CD4-positive, CD25-positive, alpha-beta regulatory T cell (primary cell): ENCODE measurements at regions not wholly inside any gene's neighbourhood (a gene's known extent, or its start where the extent isn't known, plus 50 kb on each side); places are given as distances from the start of the nearest gene placed in this dataset.

Experiments used
- ATAC-seq, 2 donors: fragments of 150-1000 bp; cut with Tn5 transposase; one replicate each; pipeline ENCODE4 v1.10.0; 2021; ENCODE audit warnings: low read depth in 2 of 2, moderate number of reproducible peaks in 2 of 2, moderate library complexity in 1 of 2
- DNase-seq, 3 donors: peaks; one replicate each; pipeline versions ENCODE4 v3.0.0 to v3.0.0-alpha.2; 2012 to 2022; ENCODE audit warnings: mixed read lengths in 1 of 3
- H3K27ac ChIP-seq: one replicate; pipeline ENCODE4 v1.7.0; 2013; ENCODE audit warnings: mild to moderate bottlenecking, low read length; ENCODE audit not compliant: insufficient read depth, poor library complexity, severe bottlenecking
- H3K27me3 ChIP-seq: one replicate; pipeline ENCODE4 v1.7.0; 2013; ENCODE audit warnings: low read length; ENCODE audit not compliant: control insufficient read depth, insufficient read depth
- H3K36me3 ChIP-seq: one replicate; pipeline ENCODE4 v1.7.0; 2013; ENCODE audit warnings: mild to moderate bottlenecking, low read length, moderate library complexity; ENCODE audit not compliant: control insufficient read depth, insufficient read depth
- H3K4me1 ChIP-seq: 2 replicates; pipeline ENCODE4 v1.7.0; 2013; ENCODE audit warnings: mild to moderate bottlenecking, low read length; ENCODE audit not compliant: insufficient read depth, control insufficient read depth, poor library complexity, severe bottlenecking
- H3K4me3 ChIP-seq: one replicate; pipeline ENCODE4 v1.7.0; 2013; ENCODE audit warnings: low read depth, mild to moderate bottlenecking, low read length, moderate library complexity
- H3K9me3 ChIP-seq, 2 experiments: 1 replicate in 1 of 2; 2 replicates in 1 of 2; pipeline ENCODE4 v1.7.0; 2013; ENCODE audit warnings: low read length in 2 of 2, mild to moderate bottlenecking in 1 of 2, moderate library complexity in 1 of 2; ENCODE audit not compliant: control insufficient read depth in 2 of 2
- H3K27ac Mint-ChIP-seq, 3 donors: one replicate each; pipeline ENCODE4 v1.8.0; 2020 to 2022; ENCODE audit warnings: mild to moderate bottlenecking in 3 of 3, mixed read lengths in 3 of 3, moderate library complexity in 2 of 3
- H3K27me3 Mint-ChIP-seq: one replicate; pipeline ENCODE4 v1.8.0; 2022; ENCODE audit warnings: mild to moderate bottlenecking, mixed read lengths
- H3K36me3 Mint-ChIP-seq: one replicate; pipeline ENCODE4 v1.8.0; 2020; ENCODE audit warnings: mixed read lengths
- H3K4me1 Mint-ChIP-seq, 4 donors: one replicate each; pipeline ENCODE4 v1.8.0; 2020 to 2022; ENCODE audit warnings: mixed read lengths in 4 of 4, mild to moderate bottlenecking in 1 of 4
- H3K4me3 Mint-ChIP-seq, 4 donors: one replicate each; pipeline ENCODE4 v1.8.0; 2020 to 2022; ENCODE audit warnings: mild to moderate bottlenecking in 4 of 4, mixed read lengths in 4 of 4, moderate library complexity in 3 of 4
- H3K9me3 Mint-ChIP-seq, 7 donors: one replicate each; pipeline ENCODE4 v1.8.0; 2020 to 2022; ENCODE audit warnings: mixed read lengths in 7 of 7, mild to moderate bottlenecking in 3 of 7, moderate library complexity in 2 of 7

- H3K27ac Mint-ChIP-seq, result no peak overlapping the region
- H3K4me3 Mint-ChIP-seq, result peak overlapping the region in 1 of 4 donors; percentile 88
- no peak overlapping the region for H3K27ac ChIP-seq
- peaks cover 3% of the 10 kb centered on the region for H3K36me3 Mint-ChIP-seq
- no peaks in the 10 kb centered on the region for H3K9me3 ChIP-seq
- H3K4me1 ChIP-seq, result no peaks in the 10 kb centered on the region
- no peak for ATAC-seq
- no peaks in the 10 kb centered on the region for H3K27me3 ChIP-seq
- no peaks in the 10 kb centered on the region for H3K36me3 ChIP-seq
- DNase-seq, result no peak
- no peaks in the 10 kb centered on the region for H3K4me1 Mint-ChIP-seq
- H3K27me3 Mint-ChIP-seq, result peaks cover 13% of the 10 kb centered on the region
- H3K9me3 Mint-ChIP-seq, result peaks cover 0 to 6% (median 3%) of the 10 kb centered on the region in 7 donors
- H3K4me3 ChIP-seq, result no peak overlapping the region
These were observed 62.8 kb upstream of the RFLNA start for GRCh38 chr12:124231980-124232653.

DNA sequence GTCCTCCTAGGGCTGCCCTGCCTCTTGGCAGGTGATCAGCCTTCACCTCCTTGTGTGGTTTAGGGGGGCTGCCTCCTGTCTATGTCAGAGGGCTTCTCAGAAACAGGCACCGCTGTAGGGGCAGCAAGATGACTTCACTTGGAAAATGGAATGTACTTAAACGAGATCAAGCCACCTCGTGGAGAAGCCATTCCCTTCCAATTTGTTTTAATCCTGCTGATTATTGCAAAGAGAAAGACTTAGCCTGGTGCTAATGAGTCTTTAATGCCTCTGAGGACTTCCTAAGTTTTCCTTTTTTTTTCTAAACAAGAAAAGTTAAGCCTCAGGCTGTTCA lies 62.3 kb upstream of the RFLNA start:
- H3K36me3 Mint-ChIP-seq, result peaks cover 3% of the 10 kb centered on the region
- H3K4me3 Mint-ChIP-seq, result no peak overlapping the region
- Histone ChIP-seq H3K4me1 (no peaks in the 10 kb centered on the region), H3K4me3 (no peak overlapping the region), H3K27me3 (no peaks in the 10 kb centered on the region), H3K36me3 (no peaks in the 10 kb centered on the region), H3K9me3 (no peaks in the 10 kb centered on the region), H3K27ac (no peak overlapping the region)
- no peaks in the 10 kb centered on the region for H3K4me1 Mint-ChIP-seq
- H3K9me3 Mint-ChIP-seq, result peaks cover 0 to 6% (median 3%) of the 10 kb centered on the region in 7 donors
- no peak overlapping the region for H3K27ac Mint-ChIP-seq
- DNase-seq (no peak), ATAC-seq (no peak)
- peaks cover 13% of the 10 kb centered on the region for H3K27me3 Mint-ChIP-seq

- Histone ChIP-seq H3K9me3 (no peaks in the 10 kb centered on the region), H3K4me1 (no peaks in the 10 kb centered on the region), H3K36me3 (no peaks in the 10 kb centered on the region), H3K4me3 (no peak overlapping the region), H3K27me3 (no peaks in the 10 kb centered on the region), H3K27ac (no peak overlapping the region)
- Mint-ChIP-seq H3K9me3 (peaks cover 0 to 6% (median 3%) of the 10 kb centered on the region in 7 donors), H3K27ac (no peak overlapping the region), H3K36me3 (peaks cover 3% of the 10 kb centered on the region), H3K4me1 (no peaks in the 10 kb centered on the region), H3K4me3 (no peak overlapping the region), H3K27me3 (peaks cover 13% of the 10 kb centered on the region)
- no peak for ATAC-seq
- no peak for DNase-seq
These were observed 61.7 kb upstream of the RFLNA start for GRCh38 chr12:124233041-124233796.

- Histone ChIP-seq H3K36me3 (no peaks in the 10 kb centered on the region), H3K4me1 (no peaks in the 10 kb centered on the region), H3K27ac (no peak overlapping the region), H3K4me3 (no peak overlapping the region), H3K27me3 (no peaks in the 10 kb centered on the region), H3K9me3 (no peaks in the 10 kb centered on the region)
- peaks cover 0 to 6% (median 3%) of the 10 kb centered on the region in 7 donors for H3K9me3 Mint-ChIP-seq
- peaks cover 13% of the 10 kb centered on the region for H3K27me3 Mint-ChIP-seq
- no peak overlapping the region for H3K27ac Mint-ChIP-seq
- no peaks in the 10 kb centered on the region for H3K4me1 Mint-ChIP-seq
- no peak overlapping the region for H3K4me3 Mint-ChIP-seq
- ATAC-seq (no peak), DNase-seq (no peak)
- H3K36me3 Mint-ChIP-seq, result peaks cover 3% of the 10 kb centered on the region
These were observed 60.9 kb upstream of the RFLNA start for GRCh38 chr12:124233846-124234640.

DNA sequence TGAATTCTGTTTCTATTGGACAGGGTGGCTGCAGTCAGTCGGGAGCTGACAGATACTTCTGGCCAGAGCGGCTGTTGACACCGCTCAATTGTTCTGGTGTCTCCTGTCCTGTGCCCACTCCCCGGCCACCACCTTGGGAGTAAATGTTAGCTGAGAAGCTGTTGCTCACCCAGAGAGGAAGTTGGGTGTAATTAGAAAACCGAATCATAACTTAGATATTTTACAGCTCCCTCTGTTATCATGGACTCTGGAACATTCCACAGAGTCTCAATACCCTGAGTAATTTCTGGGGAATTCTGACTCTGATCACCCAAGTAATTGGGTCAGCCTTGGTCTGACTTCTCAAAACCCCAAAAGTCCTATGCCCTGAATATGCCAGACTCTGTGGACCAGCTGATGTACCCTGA lies 58.3 kb upstream of the RFLNA start:
- ATAC-seq, result no peak
- no peaks in the 10 kb centered on the region for H3K36me3 ChIP-seq
- H3K27me3 ChIP-seq, result no peaks in the 10 kb centered on the region
- DNase-seq, result no peak
- no peaks in the 10 kb centered on the region for H3K9me3 ChIP-seq
- Mint-ChIP-seq H3K27me3 (peaks cover 11% of the 10 kb centered on the region), H3K9me3 (peaks cover 0 to 6% (median 3%) of the 10 kb centered on the region in 7 donors), H3K4me3 (no peak overlapping the region), H3K36me3 (peaks cover 3% of the 10 kb centered on the region), H3K4me1 (no peaks in the 10 kb centered on the region), H3K27ac (no peak overlapping the region)
- no peak overlapping the region for H3K4me3 ChIP-seq
- no peaks in the 10 kb centered on the region for H3K4me1 ChIP-seq
- H3K27ac ChIP-seq, result no peak overlapping the region

DNA sequence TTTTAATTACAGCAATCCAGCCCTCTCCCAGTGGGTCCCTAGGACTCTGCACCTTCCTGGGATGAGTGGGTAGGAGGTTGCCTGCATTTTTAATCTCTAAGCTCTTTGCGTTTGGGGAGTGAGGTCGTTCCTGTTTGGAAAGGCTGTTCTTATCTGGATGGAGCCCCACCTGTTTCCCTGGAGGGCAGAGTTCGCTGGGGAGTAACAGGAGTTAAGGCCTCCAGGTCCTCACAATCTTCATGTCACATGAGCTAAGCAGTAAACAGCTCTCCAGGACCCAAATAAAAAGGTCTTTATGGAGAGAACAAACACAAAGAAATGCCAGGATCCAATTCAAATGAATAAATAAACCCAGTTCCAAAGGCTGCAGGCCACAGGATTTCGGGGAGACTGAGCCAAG lies 56.0 kb upstream of the RFLNA start:
- peaks cover 0 to 9% (median 4%) of the 10 kb centered on the region in 7 donors for H3K9me3 Mint-ChIP-seq
- Histone ChIP-seq H3K9me3 (no peaks in the 10 kb centered on the region), H3K27me3 (no peaks in the 10 kb centered on the region), H3K27ac (no peak overlapping the region), H3K4me1 (no peaks in the 10 kb centered on the region), H3K4me3 (no peak overlapping the region), H3K36me3 (no peaks in the 10 kb centered on the region)
- no peaks in the 10 kb centered on the region for H3K4me1 Mint-ChIP-seq
- H3K27ac Mint-ChIP-seq, result no peak overlapping the region
- no peak for DNase-seq
- H3K4me3 Mint-ChIP-seq, result no peak overlapping the region
- no peak for ATAC-seq
- H3K27me3 Mint-ChIP-seq, result peaks cover 7% of the 10 kb centered on the region
- H3K36me3 Mint-ChIP-seq, result peaks cover 3% of the 10 kb centered on the region

DNA sequence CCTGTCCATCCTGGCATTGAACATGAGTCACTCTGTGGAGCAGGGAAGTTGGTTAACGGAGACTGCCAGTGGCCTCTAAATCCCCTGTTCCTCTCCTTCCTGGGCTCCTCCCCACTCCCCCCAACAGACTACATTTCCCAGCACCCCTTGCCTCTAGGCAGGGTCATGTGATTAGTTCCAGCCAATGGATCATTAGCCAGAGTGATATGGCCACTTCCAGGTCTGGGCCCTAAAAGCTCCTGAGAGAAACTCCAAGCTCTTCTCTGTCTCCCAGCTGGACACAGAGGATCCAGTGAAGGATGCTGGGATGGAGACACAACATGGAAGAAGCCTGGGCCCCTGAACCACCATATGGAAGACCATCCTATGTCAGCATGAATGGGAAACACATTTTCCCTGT lies 54.4 kb upstream of the RFLNA start:
- H3K9me3 Mint-ChIP-seq, result peaks cover 0 to 5% (median under 1%) of the 10 kb centered on the region in 7 donors
- Histone ChIP-seq H3K4me1 (no peaks in the 10 kb centered on the region), H3K36me3 (no peaks in the 10 kb centered on the region), H3K27me3 (no peaks in the 10 kb centered on the region), H3K9me3 (no peaks in the 10 kb centered on the region), H3K27ac (no peak overlapping the region), H3K4me3 (no peak overlapping the region)
- H3K36me3 Mint-ChIP-seq, result no peaks in the 10 kb centered on the region
- no peak overlapping the region for H3K4me3 Mint-ChIP-seq
- no peak overlapping the region for H3K27ac Mint-ChIP-seq
- no peaks in the 10 kb centered on the region for H3K4me1 Mint-ChIP-seq
- peak in 1 of 3 donors; percentile 2 for DNase-seq
- no peak for ATAC-seq
- H3K27me3 Mint-ChIP-seq, result peaks cover 7% of the 10 kb centered on the region
